Fibroblast of lung (primary cell): ENCODE measurements at regions not wholly inside any gene's neighbourhood (a gene's known extent, or its start where the extent isn't known, plus 50 kb on each side); places are given as distances from the start of the nearest gene placed in this dataset.

Experiments
- DNase-seq, 2 donors: peaks; one replicate each; pipeline versions ENCODE4 v3.0.0 to v3.0.0-alpha.2; 2010; ENCODE audit warnings: low read depth in 2 of 2
- H2AFZ ChIP-seq: 2 replicates; pipeline ENCODE4 v1.5.1; 2012; ENCODE audit warnings: low read length, control low read depth, inconsistent platforms
- H3K27ac ChIP-seq: 2 replicates; pipeline ENCODE4 v1.5.1; 2011; ENCODE audit warnings: low read length, control low read depth; ENCODE audit not compliant: insufficient read depth
- H3K27me3 ChIP-seq: 2 replicates; pipeline ENCODE4 v1.5.1; 2011; ENCODE audit warnings: mild to moderate bottlenecking, low read length; ENCODE audit not compliant: control insufficient read depth, insufficient read depth
- H3K36me3 ChIP-seq: 2 replicates; pipeline ENCODE4 v1.5.1; 2011; ENCODE audit warnings: low read length; ENCODE audit not compliant: control insufficient read depth, insufficient read depth
- H3K4me1 ChIP-seq: 2 replicates; pipeline ENCODE4 v1.5.1; 2011; ENCODE audit warnings: low read length; ENCODE audit not compliant: control insufficient read depth, insufficient read depth; ENCODE audit errors: extremely low read depth
- H3K4me2 ChIP-seq: 2 replicates; pipeline ENCODE4 v1.5.1; 2011; ENCODE audit warnings: low read length, control low read depth; ENCODE audit not compliant: insufficient read depth; ENCODE audit errors: extremely low read depth
- H3K4me3 ChIP-seq, 4 experiments: fragments of 200-600 bp in 1 of 4; sonication (generic) in 1 of 4; replicated peaks in 1 of 4; 2 replicates each; pipeline ENCODE4 v1.5.1; 2011 to 2016; ENCODE audit warnings: low read length in 4 of 4, low read depth in 3 of 4, mild to moderate bottlenecking in 3 of 4, control low read depth in 2 of 4, inconsistent platforms in 1 of 4, mixed read lengths in 1 of 4; ENCODE audit not compliant: insufficient read depth in 1 of 4; ENCODE audit errors: control extremely low read depth in 1 of 4
- H3K79me2 ChIP-seq: 2 replicates; pipeline ENCODE4 v1.5.1; 2012; ENCODE audit warnings: mild to moderate bottlenecking, low read length, inconsistent platforms; ENCODE audit not compliant: control insufficient read depth, insufficient read depth
- H3K9ac ChIP-seq: 2 replicates; pipeline ENCODE4 v1.5.1; 2011; ENCODE audit warnings: mild to moderate bottlenecking, low read length, control low read depth; ENCODE audit not compliant: insufficient read depth
- H3K9me3 ChIP-seq: 2 replicates; pipeline ENCODE4 v1.5.1; 2012; ENCODE audit warnings: low read depth, low read length; ENCODE audit not compliant: control insufficient read depth, insufficient read depth
- H4K20me1 ChIP-seq: 2 replicates; pipeline ENCODE4 v1.5.1; 2011; ENCODE audit warnings: low read length; ENCODE audit not compliant: control insufficient read depth, insufficient read depth; ENCODE audit errors: extremely low read depth
- CTCF ChIP-seq, 2 donors: IDR thresholded peaks in 1 of 2; conservative IDR thresholded peaks in 1 of 2; 1 replicate in 1 of 2; 2 replicates in 1 of 2; pipeline ENCODE4 v1.5.1; 2011 to 2012; ENCODE audit warnings: low read length in 2 of 2, control low read depth in 1 of 2, inconsistent platforms in 1 of 2, low read depth in 1 of 2, mild to moderate bottlenecking in 1 of 2
- EZH2 ChIP-seq: IDR thresholded peaks from 2 replicates; pipeline ENCODE4 v1.5.1; 2012; ENCODE audit warnings: low read length, control low read depth, mild to moderate bottlenecking; ENCODE audit errors: missing control alignments

GRCh38 chr1:73899311-73899710, 298.7 kb downstream of the LRRIQ3 start:
- Histone ChIP-seq H3K9ac (no peak overlapping the region), H3K79me2 (no peaks in the 10 kb centered on the region), H4K20me1 (no peaks in the 10 kb centered on the region), H3K4me1 (no peaks in the 10 kb centered on the region), H3K36me3 (no peaks in the 10 kb centered on the region), H3K4me3 (no peak overlapping the region), H3K27me3 (no peaks in the 10 kb centered on the region), H3K4me2 (no peak overlapping the region), H3K9me3 (no peaks in the 10 kb centered on the region), H3K27ac (no peak overlapping the region), H2AFZ (no peak overlapping the region)
- DNase-seq, result no peak
- TF ChIP-seq EZH2 (no peak), CTCF (conservative IDR thresholded peaks at IDR 0.05 in 1 of 2, IDR thresholded peaks at IDR 0.05 in 1 of 2; ENCODE audit: low read depth in 1 of 2, low read length in 2 of 2) (no peak)

GRCh38 chr1:73898540-73898939, 299.4 kb downstream of the LRRIQ3 start:
- no peaks in the 10 kb centered on the region for H3K79me2 ChIP-seq
- H3K36me3 ChIP-seq, result no peaks in the 10 kb centered on the region
- H3K4me3 ChIP-seq, result no peak overlapping the region
- no peaks in the 10 kb centered on the region for H3K4me1 ChIP-seq
- TF ChIP-seq CTCF (conservative IDR thresholded peaks at IDR 0.05 in 1 of 2, IDR thresholded peaks at IDR 0.05 in 1 of 2; ENCODE audit: low read depth in 1 of 2, low read length in 2 of 2), result no peak
- no peak for TF ChIP-seq EZH2
- no peaks in the 10 kb centered on the region for H3K9me3 ChIP-seq
- no peaks in the 10 kb centered on the region for H4K20me1 ChIP-seq
- no peak for DNase-seq
- no peaks in the 10 kb centered on the region for H3K27me3 ChIP-seq
- H3K9ac ChIP-seq, result no peak overlapping the region
- H3K4me2 ChIP-seq, result no peak overlapping the region
- no peak overlapping the region for H3K27ac ChIP-seq
- no peak overlapping the region for H2AFZ ChIP-seq

- Histone ChIP-seq H3K27me3 (no peaks in the 10 kb centered on the region), H3K36me3 (no peaks in the 10 kb centered on the region), H3K9ac (no peak overlapping the region), H3K9me3 (no peaks in the 10 kb centered on the region), H3K4me3 (no peak overlapping the region), H3K4me1 (no peaks in the 10 kb centered on the region), H2AFZ (no peak overlapping the region), H4K20me1 (no peaks in the 10 kb centered on the region), H3K27ac (no peak overlapping the region), H3K4me2 (no peak overlapping the region), H3K79me2 (no peaks in the 10 kb centered on the region)
- TF ChIP-seq CTCF (conservative IDR thresholded peaks at IDR 0.05 in 1 of 2, IDR thresholded peaks at IDR 0.05 in 1 of 2; ENCODE audit: low read depth in 1 of 2, low read length in 2 of 2) (no peak), EZH2 (no peak)
- no peak for DNase-seq
Observed at GRCh38 chr1:73887412-73887811, 310.6 kb downstream of the LRRIQ3 start.
